T47D (cell line): ENCODE measurements at regions not wholly inside any gene's neighbourhood (a gene's known extent, or its start where the extent isn't known, plus 50 kb on each side); places are given as distances from the start of the nearest gene placed in this dataset.
"Not testable (repeated sequence)": the region's sequence is repeated elsewhere in the genome, so short reads cannot be mapped to it uniquely, and the experiment has no call there.

ENCODE experiments used
- DNase-seq, 2 experiments: peaks; one replicate each; pipeline versions ENCODE4 v3.0.0 to v3.0.0-alpha.2; 2011 to 2012; ENCODE audit warnings: low read depth in 1 of 2, low spot score in 1 of 2
- JUND ChIP-seq: IDR thresholded peaks from 2 replicates; pipeline ENCODE4 v1.6.1; 2012; ENCODE audit warnings: low read depth
- in situ Hi-C: cut with HindIII; loops from 2 replicates; pipeline ENCODE4 v1.10.0; 2016; ENCODE audit warnings: low sequenced_read_pairs, low pct_unique_long_range_greater_than_20kb

- in situ Hi-C loops, result no loop called here
- TF ChIP-seq JUND, result no peak
- no peak for DNase-seq
Observed at GRCh38 chr6:92315312-92315711, 1104.0 kb downstream of the EPHA7 start.

DNA sequence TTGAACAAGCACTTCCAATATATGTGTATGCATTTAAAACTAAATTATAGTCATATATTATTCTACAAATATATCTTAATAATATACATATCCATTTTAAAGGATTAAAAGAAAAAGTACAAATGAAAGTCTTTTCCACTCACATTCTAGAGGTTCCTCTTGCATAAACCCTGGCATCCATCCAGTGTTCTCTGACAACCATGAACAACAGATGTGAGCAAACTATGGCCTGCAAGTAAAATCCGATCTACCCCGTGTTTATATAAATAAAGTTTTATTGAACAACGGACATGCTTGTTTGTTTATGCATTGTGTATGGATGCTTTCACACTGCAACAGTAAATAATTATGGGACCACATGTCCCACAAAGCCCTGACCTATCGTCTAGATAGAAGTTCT, 1122.3 kb downstream of the EPHA7 start:
- in situ Hi-C loops, result no loop called here
- DNase-seq, result no peak
- no peak for TF ChIP-seq JUND

- in situ Hi-C loops, result no loop called here
- DNase-seq, result no peak
- TF ChIP-seq JUND, result no peak
Observed at GRCh38 chr6:92292067-92292466, 1127.3 kb downstream of the EPHA7 start.

GRCh38 chr6:92289831-92290230, 1129.5 kb downstream of the EPHA7 start:
- DNase-seq, result no peak
- in situ Hi-C loops, result no loop called here
- no peak for TF ChIP-seq JUND

GRCh38 chr6:92281571-92282076, 1137.7 kb downstream of the EPHA7 start:
- DNase-seq, result no peak
- TF ChIP-seq JUND, result no peak
- in situ Hi-C loops, result no loop called here

GRCh38 chr6:92275150-92275549, 1144.2 kb downstream of the EPHA7 start:
- in situ Hi-C loops, result no loop called here
- DNase-seq, result no peak
- TF ChIP-seq JUND, result no peak

DNA sequence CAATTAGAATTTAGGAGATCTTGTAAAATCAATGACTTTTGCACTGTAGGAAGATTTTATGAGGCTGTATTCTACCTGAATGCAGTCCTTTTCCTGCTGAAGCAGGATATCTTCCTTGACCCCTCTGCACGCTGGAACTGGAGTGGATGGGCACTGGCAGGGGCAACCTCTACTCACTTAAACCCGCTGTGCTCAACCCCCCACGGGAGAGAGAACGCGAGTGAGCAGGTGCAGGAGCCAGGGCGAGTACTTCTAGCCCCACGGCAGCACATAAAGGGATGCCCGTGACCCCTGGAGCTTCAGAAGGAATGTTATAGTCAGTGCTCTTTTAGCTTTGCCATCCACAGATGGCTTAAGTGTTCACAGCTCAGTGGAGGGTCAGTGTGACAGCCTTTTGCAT, 1144.8 kb downstream of the EPHA7 start:
- DNase-seq, result no peak
- in situ Hi-C loops, result no loop called here
- TF ChIP-seq JUND, result no peak

- DNase-seq, result no peak
- in situ Hi-C loops, result no loop called here
- TF ChIP-seq JUND, result no peak
Observed at GRCh38 chr6:92273694-92274093, 1145.7 kb downstream of the EPHA7 start.

DNA sequence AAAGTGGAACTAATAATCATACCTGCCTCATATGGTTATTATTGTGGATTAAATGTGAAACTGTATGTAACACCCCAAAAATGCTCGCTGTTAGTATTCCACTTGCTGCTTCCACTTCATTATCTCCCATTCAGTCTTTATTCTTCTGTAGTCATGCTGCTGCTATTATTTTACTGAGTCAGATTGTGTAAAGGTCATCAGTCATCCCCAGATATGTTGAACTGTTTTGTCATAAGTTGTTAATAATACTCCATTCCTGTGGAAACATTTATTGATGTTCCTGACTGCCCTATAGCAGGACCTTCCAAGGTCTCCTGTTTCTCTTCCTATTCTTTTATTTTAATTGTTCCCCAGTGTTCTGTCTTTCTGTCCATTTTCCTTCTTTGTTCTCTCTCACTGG, 1148.3 kb downstream of the EPHA7 start:
- TF ChIP-seq JUND, result no peak
- no peak for DNase-seq
- in situ Hi-C loops, result no loop called here

GRCh38 chr6:92270365-92270764, 1149.0 kb downstream of the EPHA7 start:
- no peak for DNase-seq
- in situ Hi-C loops, result no loop called here
- TF ChIP-seq JUND, result no peak

GRCh38 chr6:92267335-92267734, 1152.0 kb downstream of the EPHA7 start:
- in situ Hi-C loops, result no loop called here
- DNase-seq, result no peak
- TF ChIP-seq JUND, result no peak

DNA sequence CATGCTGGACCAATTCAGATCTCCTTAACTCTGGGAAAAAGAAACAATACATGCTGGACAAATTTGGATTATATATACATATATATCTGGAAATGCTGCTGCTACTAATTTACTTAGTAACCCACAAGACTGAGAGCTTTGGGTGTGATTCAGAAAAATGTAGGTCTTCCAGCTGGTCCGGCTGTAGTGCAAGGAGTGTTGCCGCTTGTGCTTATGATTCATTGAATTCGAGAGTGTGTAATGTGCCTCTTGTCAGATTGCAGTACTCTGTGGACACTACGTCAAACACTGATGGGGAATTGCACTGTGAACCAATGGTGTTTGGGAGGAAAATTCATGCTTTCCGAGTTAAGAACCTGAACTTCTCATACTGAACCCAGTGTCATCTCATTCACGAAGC, 1155.5 kb downstream of the EPHA7 start:
- in situ Hi-C loops, result no loop called here
- no peak for DNase-seq
- no peak for TF ChIP-seq JUND

GRCh38 chr6:92259171-92259570, 1160.2 kb downstream of the EPHA7 start:
- TF ChIP-seq JUND, result no peak
- DNase-seq, result no peak
- in situ Hi-C loops, result no loop called here

DNA sequence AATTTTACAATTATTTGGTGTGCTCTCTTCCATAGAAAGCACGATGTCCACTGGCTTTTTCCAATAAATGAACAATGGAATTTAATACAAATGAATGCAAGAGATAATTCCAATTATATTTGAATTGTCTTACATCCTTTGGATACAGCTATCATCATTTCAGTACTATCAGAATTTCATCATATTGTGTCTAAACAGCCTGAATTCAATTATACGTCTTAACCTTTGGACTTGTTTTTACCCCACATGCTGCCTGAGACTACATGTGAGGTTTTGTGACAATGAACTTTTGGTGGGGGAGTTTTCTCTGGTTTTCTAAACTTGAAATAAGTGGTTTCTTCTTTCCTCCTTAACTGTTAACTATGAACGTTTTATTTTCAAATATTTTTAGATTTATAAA, 1176.0 kb downstream of the EPHA7 start:
- DNase-seq, result no peak
- in situ Hi-C loops, result no loop called here
- TF ChIP-seq JUND, result no peak

GRCh38 chr6:92231171-92231701, 1188.1 kb downstream of the EPHA7 start:
- in situ Hi-C loops, result no loop called here
- no peak for DNase-seq
- TF ChIP-seq JUND, result no peak

DNA sequence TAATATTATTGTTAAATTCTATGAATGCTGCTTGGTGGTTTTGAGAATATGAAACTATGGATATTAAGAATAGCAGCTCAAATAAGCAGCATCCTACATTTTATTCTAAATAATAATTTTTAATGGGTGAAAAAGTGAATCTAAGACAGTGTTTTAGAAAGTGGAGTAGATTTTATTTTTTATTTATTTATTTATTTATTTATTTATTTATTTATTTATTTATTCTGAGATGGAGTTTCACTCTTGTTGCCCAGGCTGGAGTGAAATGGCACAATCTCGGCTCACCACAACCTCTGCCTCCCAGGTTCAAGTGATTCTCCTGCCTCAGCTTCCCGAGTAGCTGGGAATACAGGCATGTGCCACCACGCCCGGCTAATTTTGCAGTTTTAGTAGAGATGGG, 1199.4 kb downstream of the EPHA7 start:
- in situ Hi-C loops, result not testable (repeated sequence)

More for the DNA sequence above, 1199.4 kb downstream of the EPHA7 start:
- DNase-seq, result not testable (repeated sequence)
